ENCODE measurements at regions not wholly inside any gene's neighbourhood (a gene's known extent, or its start where the extent isn't known, plus 50 kb on each side); places are given as distances from the start of the nearest gene placed in this dataset.

GRCh38 chr12:98355322-98355721 is 160.1 kb upstream of the TMPO start:
- no peak overlapping the region for H3K4me2 ChIP-seq (ENCODE audit: insufficient read depth, low read length)
- ChIA-PET CTCF (ENCODE audit: low intra/inter-chr PET ratio) (no interaction called here), POLR2A (interaction anchor here (0.8 kb wide), 1 partner anchor 25 kb away, joined by 3 read pairs; no protein-coding TSS in a partner anchor)
- FAIRE-seq (no peak), ATAC-seq (no peak), DNase-seq (ENCODE audit: extremely low read depth in 1 of 4, low spot score in 3 of 4) (no peak)
- no peak overlapping the region for H3K27ac ChIP-seq (ENCODE audit: extremely low read depth, low read depth, low read length)
- H3K9me3 ChIP-seq (replicated peaks; ENCODE audit: control insufficient read depth, insufficient read depth, low read depth, low read length) = no peaks in the 10 kb centered on the region
- no TSS peak for BruUV-seq (replicated peaks)
- intact Hi-C loops (cut with micrococcal nuclease) (no loop called here), in situ Hi-C loops (cut with MboI) (no loop called here)
- no peaks in the 10 kb centered on the region for H3K36me3 ChIP-seq (ENCODE audit: control insufficient read depth, insufficient read depth, low read length)
- no peaks in the 10 kb centered on the region for H3K4me1 ChIP-seq (replicated peaks in 1 of 2; ENCODE audit: control insufficient read depth in 2 of 2, insufficient read depth in 2 of 2, low read length in 2 of 2)
- H3K9me1 ChIP-seq (ENCODE audit: control insufficient read depth, insufficient read depth, low read length) = no peaks in the 10 kb centered on the region
- H2AFZ ChIP-seq (ENCODE audit: low read depth, low read length) = no peak overlapping the region
- H3K9ac ChIP-seq (ENCODE audit: insufficient read depth in 1 of 2, low read depth in 2 of 2, low read length in 2 of 2) = no peak overlapping the region
- WGBS (ENCODE audit: insufficient coverage, low coverage, missing lambda C conversion rate) = 0% methylated on average over 1 of the region's 1 CpG
- H3K79me2 ChIP-seq (ENCODE audit: control insufficient read depth, insufficient read depth, low read length) = no peaks in the 10 kb centered on the region
- H3K4me3 ChIP-seq = no peak overlapping the region
- no peaks in the 10 kb centered on the region for H4K20me1 ChIP-seq (replicated peaks; ENCODE audit: control insufficient read depth, insufficient read depth, low read length)
- no peaks in the 10 kb centered on the region for H3K27me3 ChIP-seq (ENCODE audit: control insufficient read depth in 2 of 2, insufficient read depth in 2 of 2, low read length in 2 of 2)
- no peak for TF ChIP-seq CREB3L1 (IDR thresholded peaks at IDR 0.05; ENCODE audit: borderline replicate concordance, low read depth)
- no peak for TF ChIP-seq ZFP30 (CRISPR knock-in tag; IDR thresholded peaks at IDR 0.05; ENCODE audit: borderline replicate concordance)
- TF ChIP-seq BRD9 (IDR thresholded peaks at IDR 0.05; ENCODE audit: low read depth, partially characterized antibody) = no peak
- no peak for TF ChIP-seq CCNT2 (IDR thresholded peaks at IDR 0.05; ENCODE audit: borderline replicate concordance, extremely low read depth, insufficient read length, low read depth, low read length)
- TF ChIP-seq RBM14 (IDR thresholded peaks at IDR 0.05; ENCODE audit: borderline replicate concordance, insufficient read depth, low read depth, low read length) = no peak
- TF ChIP-seq, protein P1, sequence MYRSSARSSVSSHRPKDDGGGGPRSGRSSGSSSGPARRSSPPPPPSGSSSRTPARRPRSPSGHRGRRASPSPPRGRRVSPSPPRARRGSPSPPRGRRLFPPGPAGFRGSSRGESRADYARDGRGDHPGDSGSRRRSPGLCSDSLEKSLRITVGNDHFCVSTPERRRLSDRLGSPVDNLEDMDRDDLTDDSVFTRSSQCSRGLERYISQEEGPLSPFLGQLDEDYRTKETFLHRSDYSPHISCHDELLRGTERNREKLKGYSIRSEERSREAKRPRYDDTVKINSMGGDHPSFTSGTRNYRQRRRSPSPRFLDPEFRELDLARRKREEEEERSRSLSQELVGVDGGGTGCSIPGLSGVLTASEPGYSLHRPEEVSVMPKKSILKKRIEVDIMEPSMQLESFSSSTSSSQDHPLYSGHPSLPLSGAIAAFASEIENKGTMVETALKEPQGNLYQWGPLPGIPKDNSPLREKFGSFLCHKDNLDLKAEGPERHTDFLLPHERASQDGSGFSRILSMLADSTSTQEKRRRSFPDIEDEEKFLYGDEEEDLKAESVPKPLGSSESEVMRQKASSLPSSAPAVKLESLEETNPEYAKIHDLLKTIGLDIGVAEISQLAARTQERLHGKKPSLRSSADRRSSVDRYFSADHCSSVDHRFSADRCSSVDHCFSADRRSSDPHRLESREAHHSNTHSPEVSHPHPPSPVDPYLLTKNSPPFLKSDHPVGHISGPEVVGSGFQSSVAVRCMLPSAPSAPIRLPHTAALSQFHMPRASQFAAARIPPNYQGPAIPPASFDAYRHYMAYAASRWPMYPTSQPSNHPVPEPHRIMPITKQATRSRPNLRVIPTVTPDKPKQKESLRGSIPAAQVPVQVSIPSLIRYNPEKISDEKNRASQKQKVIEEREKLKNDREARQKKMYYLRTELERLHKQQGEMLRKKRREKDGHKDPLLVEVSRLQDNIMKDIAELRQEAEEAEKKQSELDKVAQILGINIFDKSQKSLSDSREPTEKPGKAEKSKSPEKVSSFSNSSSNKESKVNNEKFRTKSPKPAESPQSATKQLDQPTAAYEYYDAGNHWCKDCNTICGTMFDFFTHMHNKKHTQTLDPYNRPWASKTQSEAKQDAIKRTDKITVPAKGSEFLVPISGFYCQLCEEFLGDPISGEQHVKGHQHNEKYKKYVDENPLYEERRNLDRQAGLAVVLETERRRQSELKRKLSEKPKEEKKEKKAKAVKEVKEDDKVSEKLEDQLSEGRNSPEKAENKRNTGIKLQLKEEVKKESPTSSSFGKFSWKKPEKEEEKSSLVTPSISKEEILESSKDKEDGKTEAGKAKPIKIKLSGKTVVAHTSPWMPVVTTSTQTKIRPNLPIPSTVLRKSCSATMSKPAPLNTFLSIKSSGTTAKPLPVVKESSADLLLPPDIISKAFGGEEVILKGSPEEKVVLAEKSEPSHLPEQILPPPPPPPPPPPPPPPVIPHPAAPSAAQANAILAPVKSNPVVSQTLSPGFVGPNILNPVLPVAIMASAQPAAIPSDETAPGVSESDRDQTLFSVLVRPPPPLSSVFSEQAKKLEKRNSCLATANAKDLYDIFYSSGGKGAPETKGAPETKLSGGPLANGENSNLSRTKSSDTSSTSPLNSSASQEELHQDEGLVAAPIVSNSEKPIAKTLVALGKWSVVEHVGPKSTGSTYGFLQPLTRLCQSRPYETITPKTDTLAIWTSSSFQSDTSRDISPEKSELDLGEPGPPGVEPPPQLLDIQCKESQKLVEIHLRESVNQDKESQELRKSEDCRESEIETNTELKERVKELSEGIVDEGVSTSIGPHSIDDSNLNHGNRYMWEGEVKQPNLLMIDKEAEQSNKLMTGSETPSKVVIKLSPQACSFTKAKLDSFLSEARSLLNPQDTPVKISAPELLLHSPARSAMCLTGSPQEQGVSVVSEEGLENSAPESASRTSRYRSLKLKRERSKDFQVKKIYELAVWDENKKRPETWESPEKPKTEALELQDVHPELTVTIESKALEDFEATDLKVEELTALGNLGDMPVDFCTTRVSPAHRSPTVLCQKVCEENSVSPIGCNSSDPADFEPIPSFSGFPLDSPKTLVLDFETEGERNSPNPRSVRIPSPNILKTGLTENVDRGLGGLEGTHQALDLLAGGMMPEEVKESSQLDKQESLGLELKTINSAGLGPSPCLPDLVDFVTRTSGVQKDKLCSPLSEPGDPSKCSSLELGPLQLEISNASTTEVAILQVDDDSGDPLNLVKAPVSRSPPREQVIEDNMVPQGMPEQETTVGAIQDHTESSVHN (IDR thresholded peaks at IDR 0.05; ENCODE audit: borderline replicate concordance in 1 of 2, low read depth in 1 of 2) = no peak

Data from K562 (cell line).